Progenitor cell of endocrine pancreas (in vitro differentiated cells): ENCODE measurements at regions not wholly inside any gene's neighbourhood (a gene's known extent, or its start where the extent isn't known, plus 50 kb on each side); places are given as distances from the start of the nearest gene placed in this dataset.

Source experiments
- DNase-seq: peaks from one replicate; pipeline ENCODE4 v3.0.0; 2021; ENCODE audit warnings: low spot score; ENCODE audit not compliant: unreplicated experiment
- H3K27ac Mint-ChIP-seq: 2 replicates; pipeline ENCODE4 v1.8.0; 2021; ENCODE audit warnings: mild to moderate bottlenecking, moderate library complexity, mixed read lengths
- H3K27me3 Mint-ChIP-seq: 2 replicates; pipeline ENCODE4 v1.8.0; 2021; ENCODE audit warnings: mixed read lengths
- H3K36me3 Mint-ChIP-seq: 2 replicates; pipeline ENCODE4 v1.8.0; 2022; ENCODE audit warnings: mixed read lengths; ENCODE audit not compliant: insufficient read depth
- H3K4me1 Mint-ChIP-seq: 2 replicates; pipeline ENCODE4 v1.8.0; 2021; ENCODE audit warnings: low read depth, mixed read lengths
- H3K4me3 Mint-ChIP-seq: 2 replicates; pipeline ENCODE4 v1.8.0; 2021; ENCODE audit warnings: low read depth, mild to moderate bottlenecking, moderate library complexity, mixed read lengths
- H3K9me3 Mint-ChIP-seq: 2 replicates; pipeline ENCODE4 v1.8.0; 2021; ENCODE audit warnings: low read depth, mixed read lengths
- TF ChIP-seq, protein P1 (sequence below): fragments of 200-600 bp; sonication (generic); IDR thresholded peaks from one replicate; pipeline ENCODE4 v1.5.0; 2021; ENCODE audit warnings: antibody characterized with exemption, mild to moderate bottlenecking; ENCODE audit not compliant: unreplicated experiment

GRCh38 chrX:40844471-40844870 lies 109.1 kb upstream of the MED14 start:
- no peak overlapping the region for H3K4me3 Mint-ChIP-seq
- DNase-seq = no peak
- H3K36me3 Mint-ChIP-seq = no peaks in the 10 kb centered on the region
- H3K9me3 Mint-ChIP-seq = peaks cover 34% of the 10 kb centered on the region
- H3K27me3 Mint-ChIP-seq = no peaks in the 10 kb centered on the region
- H3K27ac Mint-ChIP-seq = no peak overlapping the region
- TF ChIP-seq, protein P1, sequence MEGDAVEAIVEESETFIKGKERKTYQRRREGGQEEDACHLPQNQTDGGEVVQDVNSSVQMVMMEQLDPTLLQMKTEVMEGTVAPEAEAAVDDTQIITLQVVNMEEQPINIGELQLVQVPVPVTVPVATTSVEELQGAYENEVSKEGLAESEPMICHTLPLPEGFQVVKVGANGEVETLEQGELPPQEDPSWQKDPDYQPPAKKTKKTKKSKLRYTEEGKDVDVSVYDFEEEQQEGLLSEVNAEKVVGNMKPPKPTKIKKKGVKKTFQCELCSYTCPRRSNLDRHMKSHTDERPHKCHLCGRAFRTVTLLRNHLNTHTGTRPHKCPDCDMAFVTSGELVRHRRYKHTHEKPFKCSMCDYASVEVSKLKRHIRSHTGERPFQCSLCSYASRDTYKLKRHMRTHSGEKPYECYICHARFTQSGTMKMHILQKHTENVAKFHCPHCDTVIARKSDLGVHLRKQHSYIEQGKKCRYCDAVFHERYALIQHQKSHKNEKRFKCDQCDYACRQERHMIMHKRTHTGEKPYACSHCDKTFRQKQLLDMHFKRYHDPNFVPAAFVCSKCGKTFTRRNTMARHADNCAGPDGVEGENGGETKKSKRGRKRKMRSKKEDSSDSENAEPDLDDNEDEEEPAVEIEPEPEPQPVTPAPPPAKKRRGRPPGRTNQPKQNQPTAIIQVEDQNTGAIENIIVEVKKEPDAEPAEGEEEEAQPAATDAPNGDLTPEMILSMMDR = no peak
- H3K4me1 Mint-ChIP-seq = peaks cover 5% of the 10 kb centered on the region

GRCh38 chrX:40845331-40845911 lies 110.1 kb upstream of the MED14 start:
- DNase-seq = no peak
- H3K27me3 Mint-ChIP-seq = no peaks in the 10 kb centered on the region
- H3K9me3 Mint-ChIP-seq = peaks cover 31% of the 10 kb centered on the region
- TF ChIP-seq, protein P1 = no peak
- no peaks in the 10 kb centered on the region for H3K36me3 Mint-ChIP-seq
- peaks cover 5% of the 10 kb centered on the region for H3K4me1 Mint-ChIP-seq
- H3K4me3 Mint-ChIP-seq = no peak overlapping the region
- H3K27ac Mint-ChIP-seq = no peak overlapping the region

DNA sequence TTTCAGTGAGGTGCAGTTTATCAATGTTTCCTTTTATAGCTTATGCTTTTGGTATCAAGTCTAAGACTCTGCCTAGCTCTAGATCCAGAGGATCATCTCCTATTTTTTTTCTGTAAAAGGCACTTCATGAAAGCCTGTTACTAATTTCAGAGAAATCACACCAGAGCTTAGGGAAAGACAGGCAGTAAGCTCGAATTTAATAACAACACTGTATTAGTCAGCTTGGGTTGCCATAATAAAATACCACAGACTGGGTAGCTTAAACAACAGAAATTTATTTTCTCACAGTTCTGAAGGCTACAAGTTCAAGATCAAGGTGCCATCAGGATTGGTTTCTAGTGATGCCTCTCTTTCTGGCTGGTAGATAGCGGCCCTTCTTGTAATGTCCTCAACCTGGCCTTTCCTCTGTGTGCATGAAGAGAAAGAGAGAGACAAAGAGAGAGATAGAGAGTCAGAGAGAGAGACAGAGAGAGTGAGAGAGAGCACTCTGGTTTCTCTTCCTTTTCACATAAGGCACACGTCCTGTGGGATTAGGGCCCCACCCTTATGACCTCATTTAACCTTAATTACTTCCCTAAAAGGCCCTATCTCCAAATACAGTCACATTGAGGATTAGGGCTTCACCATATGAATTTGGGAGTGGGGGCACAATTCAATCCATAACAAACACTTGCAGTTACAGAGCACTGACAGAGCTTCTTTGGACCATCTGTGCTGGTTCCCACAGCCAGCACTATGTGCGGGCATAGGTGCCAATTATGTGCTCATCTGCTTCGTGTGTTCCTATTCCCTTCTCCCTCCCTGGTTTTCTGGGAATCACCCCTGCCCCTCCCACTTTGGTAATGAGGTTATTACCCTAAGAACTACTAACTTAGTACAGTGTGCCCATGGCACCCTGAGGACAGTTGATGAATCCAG lies 114.8 kb upstream of the MED14 start:
- no peak overlapping the region for H3K27ac Mint-ChIP-seq
- TF ChIP-seq, protein P1 = no peak
- H3K4me3 Mint-ChIP-seq = no peak overlapping the region
- H3K36me3 Mint-ChIP-seq = no peaks in the 10 kb centered on the region
- peaks cover 2% of the 10 kb centered on the region for H3K4me1 Mint-ChIP-seq
- peaks cover 12% of the 10 kb centered on the region for H3K9me3 Mint-ChIP-seq
- no peak for DNase-seq
- H3K27me3 Mint-ChIP-seq = no peaks in the 10 kb centered on the region

- no peak for DNase-seq
- H3K4me3 Mint-ChIP-seq = no peak overlapping the region
- no peaks in the 10 kb centered on the region for H3K27me3 Mint-ChIP-seq
- TF ChIP-seq, protein P1 = no peak
- H3K4me1 Mint-ChIP-seq = no peaks in the 10 kb centered on the region
- peaks cover 9% of the 10 kb centered on the region for H3K9me3 Mint-ChIP-seq
- no peak overlapping the region for H3K27ac Mint-ChIP-seq
- no peaks in the 10 kb centered on the region for H3K36me3 Mint-ChIP-seq
Observed at GRCh38 chrX:40852586-40852985, 117.2 kb upstream of the MED14 start.

DNA sequence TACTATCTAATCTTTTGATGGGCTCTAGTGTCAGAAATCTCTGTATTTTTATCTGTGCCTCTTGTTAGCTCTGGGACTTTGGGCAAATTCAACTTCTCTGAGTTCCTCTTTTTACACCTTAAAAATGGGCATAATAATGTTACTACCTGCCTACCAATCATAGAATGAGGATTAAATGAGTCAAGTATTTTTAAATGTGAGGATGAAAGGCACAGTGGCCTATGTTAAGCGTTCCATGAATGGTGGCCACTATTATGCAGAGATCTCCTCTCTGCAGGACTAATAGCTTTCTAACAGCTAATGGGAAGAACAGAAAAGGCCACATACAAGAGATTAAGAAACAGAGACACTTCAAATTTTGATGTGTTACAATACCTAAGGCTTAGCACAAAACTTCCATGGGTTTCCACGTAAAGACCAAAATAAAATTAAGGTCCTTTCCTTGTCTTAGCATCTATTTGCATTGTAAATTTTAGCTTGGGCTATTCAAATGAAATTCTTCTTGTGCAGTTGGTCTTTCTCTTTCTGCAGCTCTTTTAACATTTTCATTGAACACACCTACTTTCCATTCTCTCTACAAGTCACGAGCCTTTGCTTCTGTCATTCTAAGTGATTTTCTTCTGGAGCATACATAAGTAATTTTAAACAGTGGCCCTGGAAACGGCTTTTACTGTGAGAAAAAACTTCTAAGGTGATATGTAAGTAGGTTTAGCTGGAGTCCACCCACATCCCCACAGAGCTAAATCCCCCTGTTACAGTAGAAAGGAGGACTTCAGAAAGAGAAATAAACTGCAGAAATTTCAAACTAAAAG lies 117.9 kb upstream of the MED14 start:
- no peak overlapping the region for H3K27ac Mint-ChIP-seq

More for the DNA sequence above, 117.9 kb upstream of the MED14 start:
- H3K4me3 Mint-ChIP-seq = no peak overlapping the region
- H3K27me3 Mint-ChIP-seq = no peaks in the 10 kb centered on the region
- H3K36me3 Mint-ChIP-seq = no peaks in the 10 kb centered on the region
- TF ChIP-seq, protein P1 = no peak
- peaks cover 9% of the 10 kb centered on the region for H3K9me3 Mint-ChIP-seq
- DNase-seq = no peak
- H3K4me1 Mint-ChIP-seq = no peaks in the 10 kb centered on the region
